Lung (tissue), 11 donors: ENCODE measurements at regions not wholly inside any gene's neighbourhood (a gene's known extent, or its start where the extent isn't known, plus 50 kb on each side); places are given as distances from the start of the nearest gene placed in this dataset.

Source experiments
- ATAC-seq: fragments of 200-7000 bp; cut with Tn5 transposase; one replicate; pipeline ENCODE4 v1.9.1; 2020; ENCODE audit warnings: moderate number of reproducible peaks; ENCODE audit not compliant: insufficient read depth, low FRiP score
- DNase-seq, 3 donors: peaks; one replicate each; pipeline ENCODE4 v3.0.0-alpha.2; 2013 to 2017
- H3K27ac ChIP-seq, 2 donors: one replicate each; pipeline ENCODE4 v1.5.1; 2013; ENCODE audit warnings: mild to moderate bottlenecking in 2 of 2, moderate library complexity in 2 of 2, control low read depth in 1 of 2, inconsistent platforms in 1 of 2, low read depth in 1 of 2, low read length in 1 of 2
- H3K27me3 ChIP-seq, 3 donors: one replicate each; pipeline ENCODE4 v1.5.1; 2013; ENCODE audit warnings: low read length in 2 of 3; ENCODE audit not compliant: control insufficient read depth in 3 of 3, insufficient read depth in 3 of 3
- H3K36me3 ChIP-seq, 4 donors: one replicate each; pipeline ENCODE4 v1.5.1; 2013; ENCODE audit warnings: low read length in 4 of 4, mild to moderate bottlenecking in 1 of 4, moderate library complexity in 1 of 4; ENCODE audit not compliant: control insufficient read depth in 4 of 4, insufficient read depth in 4 of 4
- H3K4me1 ChIP-seq, 5 donors: one replicate each; pipeline ENCODE4 v1.5.1; 2013; ENCODE audit warnings: low read length in 5 of 5, mild to moderate bottlenecking in 2 of 5, moderate library complexity in 1 of 5; ENCODE audit not compliant: control insufficient read depth in 5 of 5, insufficient read depth in 5 of 5
- H3K4me3 ChIP-seq: one replicate; pipeline ENCODE4 v1.5.1; 2013; ENCODE audit warnings: mild to moderate bottlenecking, control low read depth, moderate library complexity
- H3K9ac ChIP-seq, 2 donors: one replicate each; pipeline ENCODE4 v1.5.1; 2013; ENCODE audit warnings: low read length in 2 of 2, control low read depth in 1 of 2; ENCODE audit not compliant: insufficient read depth in 1 of 2
- H3K9me3 ChIP-seq, 4 donors: one replicate each; pipeline ENCODE4 v1.5.1; 2013; ENCODE audit warnings: low read length in 3 of 4, mild to moderate bottlenecking in 1 of 4, moderate library complexity in 1 of 4; ENCODE audit not compliant: control insufficient read depth in 4 of 4, insufficient read depth in 3 of 4
- CTCF ChIP-seq: IDR thresholded peaks from 2 replicates; pipeline ENCODE4 v1.5.1; 2012; ENCODE audit warnings: mild to moderate bottlenecking; ENCODE audit errors: control extremely low read depth, extremely low read depth
- WGBS, 2 donors: extraction: QIAGEN DNeasy Blood & Tissue Kit; methylation state at CpG; one replicate each; pipeline ENCODE4 v1.1.7; 2013; 5-methylcytosine and 5-hydroxymethylcytosine counted together
- donor health status: control.
- donor health status: control.
- donor health status: Bipolar disorder and iron deficiency.
- donor health status: healthy.
- donor health status: DM: yes; HTN: yes; CAD: no.

- no peak for DNase-seq
- 87 to 88% methylated on average over 13 of the region's 13 CpGs for WGBS, 2 donors
- Histone ChIP-seq H3K4me3 (no peak overlapping the region), H3K4me1 (peaks cover 0 to 6% (median 0%) of the 10 kb centered on the region in 5 donors), H3K27me3 (no peaks in the 10 kb centered on the region), H3K36me3 (no peaks in the 10 kb centered on the region), H3K27ac (no peak overlapping the region), H3K9me3 (no peaks in the 10 kb centered on the region), H3K9ac (no peak overlapping the region)
- no peak for TF ChIP-seq CTCF
- no peak for ATAC-seq
These were observed 168.6 kb downstream of the SS18 start for GRCh38 chr18:25921677-25922421.

- Histone ChIP-seq H3K4me1 (peaks cover 0 to 6% (median 0%) of the 10 kb centered on the region in 5 donors), H3K27me3 (no peaks in the 10 kb centered on the region), H3K27ac (no peak overlapping the region), H3K4me3 (no peak overlapping the region), H3K9ac (no peak overlapping the region), H3K9me3 (peaks cover 0 to 6% (median 0%) of the 10 kb centered on the region in 4 donors), H3K36me3 (no peaks in the 10 kb centered on the region)
- no peak for TF ChIP-seq CTCF
- ATAC-seq = no peak
- DNase-seq = no peak
- WGBS, 2 donors = 83 to 90% methylated on average over 4 of the region's 4 CpGs
These were observed 174.5 kb downstream of the SS18 start for GRCh38 chr18:25915907-25916306.

GRCh38 chr18:25898965-25899364, 191.4 kb downstream of the SS18 start:
- H3K9me3 ChIP-seq = peaks cover 0 to 7% (median 3%) of the 10 kb centered on the region in 4 donors
- ATAC-seq (no peak), DNase-seq (no peak)
- H3K36me3 ChIP-seq = no peaks in the 10 kb centered on the region
- H3K4me3 ChIP-seq = no peak overlapping the region
- WGBS, 2 donors = 57 to 60% methylated on average over 2 of the region's 2 CpGs
- no peaks in the 10 kb centered on the region for H3K4me1 ChIP-seq
- no peak overlapping the region for H3K27ac ChIP-seq
- no peak for TF ChIP-seq CTCF
- no peak overlapping the region for H3K9ac ChIP-seq
- peaks cover 0 to 1% (median 0%) of the 10 kb centered on the region in 3 donors for H3K27me3 ChIP-seq

- Histone ChIP-seq H3K9me3 (peaks cover 0 to 7% (median 3%) of the 10 kb centered on the region in 4 donors), H3K27ac (no peak overlapping the region), H3K4me3 (no peak overlapping the region), H3K4me1 (no peaks in the 10 kb centered on the region), H3K9ac (no peak overlapping the region), H3K27me3 (peaks cover 0 to 3% (median 0%) of the 10 kb centered on the region in 3 donors), H3K36me3 (no peaks in the 10 kb centered on the region)
- 62 to 77% methylated on average over 4 of the region's 4 CpGs for WGBS, 2 donors
- TF ChIP-seq CTCF = no peak
- no peak for DNase-seq
- ATAC-seq = no peak
These were observed 193.5 kb downstream of the SS18 start for GRCh38 chr18:25896956-25897355.
